ENCODE measurements at regions not wholly inside any gene's neighbourhood (a gene's known extent, or its start where the extent isn't known, plus 50 kb on each side); places are given as distances from the start of the nearest gene placed in this dataset.

GRCh38 chr15:91520850-91521249 lies 332.7 kb upstream of the SLCO3A1 start:
- DNase-seq (no peak), ATAC-seq (ENCODE audit: poor library complexity) (no peak)
- H3K4me3 Mint-ChIP-seq: no peak overlapping the region
- ChIA-PET POLR2A (no interaction called here), CTCF (interaction anchor here (0.8 kb wide), 1 partner anchor 218 kb away, joined by 4 read pairs; no protein-coding TSS in a partner anchor)
- Histone ChIP-seq H3K4me3 (ENCODE audit: low read length) (no peak overlapping the region), H3K36me3 (ENCODE audit: insufficient read depth, low read length) (no peaks in the 10 kb centered on the region), H3K27ac (ENCODE audit: low read depth in 1 of 2, low read length in 2 of 2) (no peak overlapping the region), H3K27me3 (ENCODE audit: control insufficient read depth in 1 of 2, insufficient read depth in 2 of 2, low read length in 2 of 2) (no peaks in the 10 kb centered on the region), H3K4me1 (ENCODE audit: insufficient read depth, low read length) (peaks cover 8% of the 10 kb centered on the region), H3K9me3 (ENCODE audit: control insufficient read depth in 1 of 2, insufficient read depth in 1 of 2, low read length in 2 of 2) (no peaks in the 10 kb centered on the region)
- H3K36me3 Mint-ChIP-seq (ENCODE audit: low read depth): no peaks in the 10 kb centered on the region
- no peaks in the 10 kb centered on the region for H3K9me3 Mint-ChIP-seq
- no peak for TF ChIP-seq CTCF (IDR thresholded peaks at IDR 0.05)
- H3K27ac Mint-ChIP-seq: no peak overlapping the region
- intact Hi-C loops (cut with DNase I, micrococcal nuclease): no loop called here
- peaks cover 22% of the 10 kb centered on the region for H3K4me1 Mint-ChIP-seq (ENCODE audit: low read depth)
- H3K27me3 Mint-ChIP-seq: no peaks in the 10 kb centered on the region

- no peak for DNase-seq
- Mint-ChIP-seq H3K27me3 (peaks cover 2% of the 10 kb centered on the region), H3K36me3 (ENCODE audit: low read depth) (no peaks in the 10 kb centered on the region), H3K4me3 (no peak overlapping the region), H3K4me1 (ENCODE audit: low read depth) (peaks cover 22% of the 10 kb centered on the region), H3K27ac (no peak overlapping the region), H3K9me3 (no peaks in the 10 kb centered on the region)
- intact Hi-C loops (cut with DNase I, micrococcal nuclease): no loop called here
- no peak overlapping the region for H3K27ac ChIP-seq (ENCODE audit: low read depth in 1 of 2, low read length in 2 of 2)
- no peak for ATAC-seq (ENCODE audit: poor library complexity)
- peaks cover 8% of the 10 kb centered on the region for H3K4me1 ChIP-seq (ENCODE audit: insufficient read depth, low read length)
- no peaks in the 10 kb centered on the region for H3K9me3 ChIP-seq (ENCODE audit: control insufficient read depth in 1 of 2, insufficient read depth in 1 of 2, low read length in 2 of 2)
- ChIA-PET POLR2A (no interaction called here), CTCF (interaction anchor here (0.9 kb wide), 1 partner anchor 9 kb away, joined by 5 read pairs; no protein-coding TSS in a partner anchor)
- H3K27me3 ChIP-seq (ENCODE audit: control insufficient read depth in 1 of 2, insufficient read depth in 2 of 2, low read length in 2 of 2): no peaks in the 10 kb centered on the region
- no peak overlapping the region for H3K4me3 ChIP-seq (ENCODE audit: low read length)
- TF ChIP-seq CTCF (IDR thresholded peaks at IDR 0.05): no peak
- no peaks in the 10 kb centered on the region for H3K36me3 ChIP-seq (ENCODE audit: insufficient read depth, low read length)
Observed at GRCh38 chr15:91521548-91521947, 332.0 kb upstream of the SLCO3A1 start.

GRCh38 chr15:91521996-91522395 lies 331.5 kb upstream of the SLCO3A1 start:
- ATAC-seq (ENCODE audit: poor library complexity): no peak
- H3K4me1 ChIP-seq (ENCODE audit: insufficient read depth, low read length): peaks cover 8% of the 10 kb centered on the region
- no peaks in the 10 kb centered on the region for H3K36me3 ChIP-seq (ENCODE audit: insufficient read depth, low read length)
- Mint-ChIP-seq H3K27me3 (peaks cover 6% of the 10 kb centered on the region), H3K36me3 (ENCODE audit: low read depth) (no peaks in the 10 kb centered on the region), H3K27ac (no peak overlapping the region), H3K4me1 (ENCODE audit: low read depth) (peaks cover 22% of the 10 kb centered on the region), H3K9me3 (no peaks in the 10 kb centered on the region), H3K4me3 (no peak overlapping the region)
- H3K9me3 ChIP-seq (ENCODE audit: control insufficient read depth in 1 of 2, insufficient read depth in 1 of 2, low read length in 2 of 2): no peaks in the 10 kb centered on the region
- ChIA-PET POLR2A (no interaction called here), CTCF (interaction anchor here (0.9 kb wide), 1 partner anchor 9 kb away, joined by 5 read pairs; no protein-coding TSS in a partner anchor)
- no peak overlapping the region for H3K4me3 ChIP-seq (ENCODE audit: low read length)
- no peaks in the 10 kb centered on the region for H3K27me3 ChIP-seq (ENCODE audit: control insufficient read depth in 1 of 2, insufficient read depth in 2 of 2, low read length in 2 of 2)
- no peak for TF ChIP-seq CTCF (IDR thresholded peaks at IDR 0.05)
- no peak for DNase-seq
- H3K27ac ChIP-seq (ENCODE audit: low read depth in 1 of 2, low read length in 2 of 2): no peak overlapping the region
- intact Hi-C loops (cut with DNase I, micrococcal nuclease): loop anchor here (1.0 to 2.0 kb wide), 2 partner anchors 219 kb away; no protein-coding TSS in a partner anchor

Data from CD4-positive, alpha-beta T cell (primary cell).